Fibroblast of mammary gland (primary cell): ENCODE measurements at regions not wholly inside any gene's neighbourhood (a gene's known extent, or its start where the extent isn't known, plus 50 kb on each side); places are given as distances from the start of the nearest gene placed in this dataset.

Source experiments
- DNase-seq: peaks from one replicate; pipeline ENCODE4 v3.0.0-alpha.2; 2010; ENCODE audit warnings: low read depth
- H3K4me3 ChIP-seq: 2 replicates; pipeline ENCODE4 v1.5.1; 2011; ENCODE audit warnings: low read depth, mild to moderate bottlenecking, low read length, moderate library complexity; ENCODE audit not compliant: control insufficient read depth
- TF ChIP-seq, protein P1 (sequence below): conservative IDR thresholded peaks from 2 replicates; pipeline ENCODE4 v1.5.1; 2011; ENCODE audit warnings: low read depth, low read length, inconsistent platforms; ENCODE audit not compliant: control insufficient read depth, insufficient read depth

DNA sequence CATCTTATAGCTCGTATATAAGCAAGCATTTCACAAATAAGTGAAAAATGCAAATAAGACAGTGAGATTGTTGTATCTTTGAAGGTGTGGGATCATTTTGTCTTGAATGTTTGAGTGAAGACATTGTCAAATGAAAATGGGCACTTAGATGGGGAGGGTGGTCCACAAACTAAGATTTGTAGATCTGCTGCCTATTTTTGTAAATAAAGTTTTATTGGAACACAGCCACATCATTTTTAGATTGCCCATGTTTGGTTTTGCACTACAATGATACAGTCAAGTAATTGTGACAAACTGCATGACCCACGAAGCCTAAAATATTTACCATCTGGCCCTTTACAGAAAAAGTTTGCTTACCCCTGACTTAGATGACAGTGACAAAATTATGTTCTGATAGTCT is 156.7 kb downstream of the PAH start:
- H3K4me3 ChIP-seq = no peak overlapping the region
- DNase-seq = no peak
- TF ChIP-seq, protein P1, sequence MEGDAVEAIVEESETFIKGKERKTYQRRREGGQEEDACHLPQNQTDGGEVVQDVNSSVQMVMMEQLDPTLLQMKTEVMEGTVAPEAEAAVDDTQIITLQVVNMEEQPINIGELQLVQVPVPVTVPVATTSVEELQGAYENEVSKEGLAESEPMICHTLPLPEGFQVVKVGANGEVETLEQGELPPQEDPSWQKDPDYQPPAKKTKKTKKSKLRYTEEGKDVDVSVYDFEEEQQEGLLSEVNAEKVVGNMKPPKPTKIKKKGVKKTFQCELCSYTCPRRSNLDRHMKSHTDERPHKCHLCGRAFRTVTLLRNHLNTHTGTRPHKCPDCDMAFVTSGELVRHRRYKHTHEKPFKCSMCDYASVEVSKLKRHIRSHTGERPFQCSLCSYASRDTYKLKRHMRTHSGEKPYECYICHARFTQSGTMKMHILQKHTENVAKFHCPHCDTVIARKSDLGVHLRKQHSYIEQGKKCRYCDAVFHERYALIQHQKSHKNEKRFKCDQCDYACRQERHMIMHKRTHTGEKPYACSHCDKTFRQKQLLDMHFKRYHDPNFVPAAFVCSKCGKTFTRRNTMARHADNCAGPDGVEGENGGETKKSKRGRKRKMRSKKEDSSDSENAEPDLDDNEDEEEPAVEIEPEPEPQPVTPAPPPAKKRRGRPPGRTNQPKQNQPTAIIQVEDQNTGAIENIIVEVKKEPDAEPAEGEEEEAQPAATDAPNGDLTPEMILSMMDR = no peak

DNA sequence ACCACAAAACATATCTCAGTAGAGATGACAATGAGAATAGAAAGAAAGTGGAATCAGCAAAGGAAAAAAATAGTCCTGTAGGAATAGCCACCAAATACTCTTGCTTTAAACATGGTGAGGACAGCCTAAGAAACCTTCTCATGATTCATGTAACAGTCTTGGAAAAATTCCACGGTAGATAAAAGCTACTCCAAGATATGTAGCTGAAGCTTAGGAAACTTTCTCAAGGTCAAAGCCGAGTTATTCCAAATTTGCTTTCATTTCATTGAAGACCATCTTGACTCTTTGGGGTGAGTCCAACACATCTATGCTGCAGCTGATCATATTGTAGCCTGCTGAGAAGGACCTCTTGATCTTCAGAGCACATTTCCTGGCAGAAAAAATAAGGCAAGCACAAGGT is 157.6 kb downstream of the PAH start:
- no peak for DNase-seq
- H3K4me3 ChIP-seq = no peak overlapping the region
- TF ChIP-seq, protein P1 = no peak

GRCh38 chr12:102757882-102758226 is 159.2 kb downstream of the PAH start:
- peak; percentile 17 for DNase-seq
- TF ChIP-seq, protein P1 = no peak

DNA sequence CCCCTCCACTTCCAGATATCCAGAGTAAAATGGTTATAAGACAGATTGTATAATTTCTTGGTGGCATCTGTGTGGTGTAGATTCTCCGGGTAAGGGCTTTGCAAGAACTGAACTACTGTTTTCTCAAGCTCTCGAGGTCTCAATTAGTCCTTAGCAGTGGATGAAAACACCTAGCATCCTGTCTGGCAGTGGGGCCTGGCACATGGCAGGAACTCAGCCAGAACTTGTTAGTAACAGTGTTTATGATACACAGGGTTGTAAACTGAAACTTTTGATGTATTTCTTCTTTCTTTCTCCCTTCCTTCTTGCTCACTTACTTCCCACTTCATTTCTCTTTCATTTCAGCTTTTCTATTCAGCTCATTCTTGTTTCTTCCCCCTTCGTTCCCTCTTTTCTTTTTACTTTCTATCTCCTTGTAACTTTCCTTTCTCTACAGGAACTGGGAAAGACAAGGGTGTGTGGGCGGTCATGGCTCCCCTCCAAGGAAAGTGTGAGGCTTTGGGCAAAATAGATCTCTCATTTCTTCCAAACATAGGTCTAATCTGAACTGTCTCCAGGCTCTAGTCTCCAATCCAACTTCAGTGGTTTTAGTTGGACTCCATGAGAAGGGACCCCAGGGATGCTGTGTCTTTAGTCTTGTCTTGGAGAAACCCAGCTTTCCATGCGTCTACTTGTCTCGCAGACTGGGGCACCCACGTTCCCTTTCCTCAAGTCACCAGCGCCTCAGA is 159.7 kb downstream of the PAH start:
- peak; percentile 43 for DNase-seq
- H3K4me3 ChIP-seq = no peak overlapping the region
- TF ChIP-seq, protein P1 = no peak

More at GRCh38 chr12:102757882-102758226, 159.2 kb downstream of the PAH start:
- H3K4me3 ChIP-seq = no peak overlapping the region

DNA sequence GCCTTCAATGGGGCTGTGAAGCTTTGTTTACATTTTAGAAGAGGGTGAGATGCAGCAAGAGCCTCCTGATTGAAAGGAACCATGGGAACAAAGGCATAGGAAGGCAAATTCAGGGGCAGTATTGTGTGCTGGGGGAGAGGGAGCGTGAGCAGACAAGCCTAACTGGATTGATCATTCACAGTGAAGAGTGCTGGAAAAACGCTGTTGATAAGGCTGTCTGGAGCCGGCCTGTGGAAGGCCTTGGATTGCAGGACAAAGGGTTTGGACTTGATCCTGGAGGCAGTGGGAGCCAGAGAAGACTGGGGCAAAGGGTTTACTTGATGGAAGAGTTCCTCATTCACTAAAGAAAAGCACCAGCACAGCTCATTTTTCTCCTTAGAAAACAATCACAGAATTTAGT is 160.5 kb downstream of the PAH start:
- DNase-seq = peak; percentile 26
- TF ChIP-seq, protein P1 = no peak
- H3K4me3 ChIP-seq = no peak overlapping the region

- TF ChIP-seq, protein P1 = no peak
- no peak overlapping the region for H3K4me3 ChIP-seq
- DNase-seq = no peak
These were observed 161.8 kb downstream of the PAH start for GRCh38 chr12:102755266-102755665.
